HG02884 (cell line): ENCODE measurements at regions not wholly inside any gene's neighbourhood (a gene's known extent, or its start where the extent isn't known, plus 50 kb on each side); places are given as distances from the start of the nearest gene placed in this dataset.
"Not testable (repeated sequence)": the region's sequence is repeated elsewhere in the genome, so short reads cannot be mapped to it uniquely, and the experiment has no call there.

Experiments
- ATAC-seq: cut with Tn5 transposase; IDR thresholded peaks from one replicate; pipeline ENCODE4 v1.9.1; 2021; ENCODE audit warnings: mild to moderate bottlenecking, moderate library complexity; ENCODE audit not compliant: unreplicated experiment

- ATAC-seq = not testable (repeated sequence)
Observed at GRCh38 chr6:170213637-170214018, 77.2 kb downstream of the DLL1 start.

- no peak for ATAC-seq
Observed at GRCh38 chr6:170212956-170213636, 77.8 kb downstream of the DLL1 start.

GRCh38 chr6:170212051-170212756, 78.7 kb downstream of the DLL1 start:
- ATAC-seq = no peak

GRCh38 chr6:170211404-170212025, 79.4 kb downstream of the DLL1 start:
- no peak for ATAC-seq

GRCh38 chr6:170210651-170211403, 80.1 kb downstream of the DLL1 start:
- ATAC-seq = no peak

- no peak for ATAC-seq
Observed at GRCh38 chr6:170210026-170210390, 80.9 kb downstream of the DLL1 start.

GRCh38 chr6:170209354-170210025, 81.4 kb downstream of the DLL1 start:
- ATAC-seq = no peak

GRCh38 chr6:170208651-170209353, 82.1 kb downstream of the DLL1 start:
- no peak for ATAC-seq

GRCh38 chr6:170208182-170208601, 82.7 kb downstream of the DLL1 start:
- ATAC-seq = no peak

GRCh38 chr6:170207586-170208181, 83.2 kb downstream of the DLL1 start:
- no peak for ATAC-seq

- no peak for ATAC-seq
Observed at GRCh38 chr6:170206851-170207431, 83.9 kb downstream of the DLL1 start.

GRCh38 chr6:170206317-170206621, 84.6 kb downstream of the DLL1 start:
- ATAC-seq = no peak

GRCh38 chr6:170205534-170206316, 85.2 kb downstream of the DLL1 start:
- no peak for ATAC-seq

GRCh38 chr6:170205126-170205525, 85.8 kb downstream of the DLL1 start:
- no peak for ATAC-seq

- ATAC-seq = no peak
Observed at GRCh38 chr6:170203212-170203611, 87.7 kb downstream of the DLL1 start.

- no peak for ATAC-seq
Observed at GRCh38 chr6:170202416-170203135, 88.3 kb downstream of the DLL1 start.

GRCh38 chr6:170201361-170201760, 89.5 kb downstream of the DLL1 start:
- ATAC-seq = no peak

GRCh38 chr6:170200458-170200891, 90.4 kb downstream of the DLL1 start:
- no peak for ATAC-seq
